ENCODE measurements at regions not wholly inside any gene's neighbourhood (a gene's known extent, or its start where the extent isn't known, plus 50 kb on each side); places are given as distances from the start of the nearest gene placed in this dataset.
A peak's percentile ranks its signal among the peaks of the same experiment; 100 is the strongest.

- Histone ChIP-seq H3K4me1 (no peaks in the 10 kb centered on the region), H3K9me3 (no peaks in the 10 kb centered on the region), H3K27ac (peak overlapping the region in 1 of 10 donors; percentile 2), H3K4me3 (peak overlapping the region in 2 of 10 donors; percentile 18 to 21), H3K27me3 (no peaks in the 10 kb centered on the region), H3K36me3 (no peaks in the 10 kb centered on the region)
- ATAC-seq (no peak), DNase-seq (no peak)
- 63 to 69% methylated on average over 5 of the region's 5 CpGs for WGBS, 2 donors
- no peak for TF ChIP-seq CTCF (IDR thresholded peaks at IDR 0.05)
- intact Hi-C loops (cut with DNase I) = no loop called here
Observed at GRCh38 chr9:17004500-17004899, 130.3 kb upstream of the CNTLN start.

- Histone ChIP-seq H3K4me1 (no peaks in the 10 kb centered on the region), H3K9me3 (peaks cover 0 to under 1% (median 0%) of the 10 kb centered on the region in 11 donors), H3K27me3 (no peaks in the 10 kb centered on the region), H3K36me3 (no peaks in the 10 kb centered on the region), H3K27ac (no peak overlapping the region), H3K4me3 (no peak overlapping the region)
- intact Hi-C loops (cut with DNase I) = no loop called here
- 92 to 96% methylated on average over 1 of the region's 1 CpG for WGBS, 2 donors
- no peak for DNase-seq
- no peak for ATAC-seq
- no peak for TF ChIP-seq CTCF (IDR thresholded peaks at IDR 0.05)
Observed at GRCh38 chr9:17003576-17004240, 131.1 kb upstream of the CNTLN start.

GRCh38 chr9:16996901-16997491 lies 126.5 kb upstream of the BNC2 start:
- intact Hi-C loops (cut with DNase I) = no loop called here
- H3K9me3 ChIP-seq = peaks cover 0 to 46% (median 29%) of the 10 kb centered on the region in 11 donors
- H3K4me3 ChIP-seq = no peak overlapping the region
- TF ChIP-seq CTCF (IDR thresholded peaks at IDR 0.05) = no peak
- no peak overlapping the region for H3K27ac ChIP-seq
- H3K4me1 ChIP-seq = no peaks in the 10 kb centered on the region
- no peak for ATAC-seq
- 86 to 93% methylated on average over 2 of the region's 2 CpGs for WGBS, 2 donors
- no peaks in the 10 kb centered on the region for H3K36me3 ChIP-seq
- no peak for DNase-seq
- H3K27me3 ChIP-seq = no peaks in the 10 kb centered on the region

- TF ChIP-seq CTCF (IDR thresholded peaks at IDR 0.05) = no peak
- peaks cover 0 to 4% (median 0%) of the 10 kb centered on the region in 7 donors for H3K27me3 ChIP-seq
- no peak overlapping the region for H3K27ac ChIP-seq
- ATAC-seq (no peak), DNase-seq (no peak)
- H3K4me1 ChIP-seq = no peaks in the 10 kb centered on the region
- intact Hi-C loops (cut with DNase I) = no loop called here
- 67% methylated on average over 2 of the region's 2 CpGs for WGBS, 2 donors
- H3K4me3 ChIP-seq = no peak overlapping the region
- no peaks in the 10 kb centered on the region for H3K36me3 ChIP-seq
- peaks cover 0 to 30% (median 19%) of the 10 kb centered on the region in 11 donors for H3K9me3 ChIP-seq
Observed at GRCh38 chr9:16992138-16992537, 121.7 kb upstream of the BNC2 start.

Data from heart right ventricle (tissue), 16 donors.